ENCODE measurements at regions not wholly inside any gene's neighbourhood (a gene's known extent, or its start where the extent isn't known, plus 50 kb on each side); places are given as distances from the start of the nearest gene placed in this dataset.

- TF ChIP-seq ZBTB7A (IDR thresholded peaks at IDR 0.05; ENCODE audit: low read depth) (no peak), TAF1 (IDR thresholded peaks at IDR 0.05; ENCODE audit: low read depth) (no peak)
Measured at GRCh38 chr2:883803-884748, 66.6 kb upstream of the SNTG2 start.
